Posterior cingulate gyrus (tissue), 11 donors: ENCODE measurements at regions not wholly inside any gene's neighbourhood (a gene's known extent, or its start where the extent isn't known, plus 50 kb on each side); places are given as distances from the start of the nearest gene placed in this dataset.
"Not testable (repeated sequence)": the region's sequence is repeated elsewhere in the genome, so short reads cannot be mapped to it uniquely, and the experiment has no call there.

ENCODE experiments used
- DNase-seq, 10 donors: peaks; one replicate each; pipeline versions ENCODE4 v3.0.0 to v3.0.0-alpha.2; 2020 to 2021; ENCODE audit warnings: mixed read lengths in 3 of 10
- intact Hi-C: fragments of 100-400 bp; cut with DNase I; formaldehyde crosslinking; loops from one replicate; pipeline ENCODE4 v1.15.1; 2023

DNA sequence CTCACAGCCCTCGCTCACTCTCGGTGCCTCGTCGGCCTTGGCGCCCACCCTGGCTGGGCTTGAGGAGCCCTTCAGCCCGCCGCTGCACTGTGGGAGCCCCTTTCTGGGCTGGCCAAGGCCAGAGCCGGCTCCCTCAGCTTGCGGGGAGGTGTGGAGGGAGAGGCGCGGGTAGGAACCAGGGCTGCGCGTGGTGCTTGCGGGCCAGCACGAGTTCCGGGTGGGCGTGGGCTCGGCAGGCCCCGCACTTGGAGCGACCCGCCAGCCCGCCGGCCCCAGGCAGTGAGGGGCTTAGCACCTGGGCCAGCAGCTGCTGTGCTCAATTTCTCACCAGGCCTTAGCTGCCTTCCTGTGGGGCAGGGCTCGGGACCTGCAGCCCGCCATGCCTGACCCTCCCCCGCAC is 202.4 kb upstream of the PRSS16 start:
- peak in 1 of 10 donors; percentile 65 for DNase-seq
- intact Hi-C loops: not testable (repeated sequence)

- intact Hi-C loops, DNase-seq: not testable (repeated sequence)
Observed at GRCh38 chr6:27047725-27048124, 199.8 kb upstream of the PRSS16 start.

GRCh38 chr6:27049863-27050781 is 197.4 kb upstream of the PRSS16 start:
- intact Hi-C loops: no loop called here
- DNase-seq: peak in 2 of 10 donors; percentile 39 to 71

DNA sequence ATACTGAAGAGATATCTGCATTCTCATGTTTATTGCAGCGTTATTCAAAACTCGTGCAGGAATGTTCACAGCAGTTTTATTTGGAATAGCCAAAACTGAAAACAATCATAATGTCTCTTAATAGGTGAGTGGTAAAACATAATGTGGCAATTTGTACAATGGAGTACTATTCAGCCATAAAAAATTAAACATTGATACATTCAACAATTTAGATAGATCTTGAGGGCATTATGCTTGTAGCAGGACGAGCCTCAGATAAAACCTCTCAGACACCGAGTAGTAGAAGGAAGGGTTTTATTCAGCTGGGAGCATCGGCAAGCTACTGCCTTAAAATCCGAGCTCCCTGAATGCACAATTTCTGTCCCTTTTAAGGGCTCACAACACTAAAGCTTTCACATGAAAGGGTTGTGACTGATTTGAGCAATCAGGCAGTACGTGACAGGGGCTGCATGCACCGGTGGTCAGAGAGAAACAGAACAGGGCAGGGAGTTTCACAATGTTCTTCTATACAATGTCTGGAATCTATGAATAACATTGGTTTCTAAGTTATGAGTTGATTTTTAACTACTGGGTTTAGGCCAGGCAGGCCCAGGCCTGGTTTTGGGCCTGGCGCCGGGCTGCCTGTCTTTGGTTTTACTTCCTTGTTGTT is 195.3 kb upstream of the PRSS16 start:
- intact Hi-C loops, DNase-seq: not testable (repeated sequence)

GRCh38 chr6:27052731-27053082 is 194.8 kb upstream of the PRSS16 start:
- DNase-seq: no peak
- intact Hi-C loops: no loop called here

- intact Hi-C loops: no loop called here
- no peak for DNase-seq
Observed at GRCh38 chr6:27053738-27054137, 193.8 kb upstream of the PRSS16 start.

DNA sequence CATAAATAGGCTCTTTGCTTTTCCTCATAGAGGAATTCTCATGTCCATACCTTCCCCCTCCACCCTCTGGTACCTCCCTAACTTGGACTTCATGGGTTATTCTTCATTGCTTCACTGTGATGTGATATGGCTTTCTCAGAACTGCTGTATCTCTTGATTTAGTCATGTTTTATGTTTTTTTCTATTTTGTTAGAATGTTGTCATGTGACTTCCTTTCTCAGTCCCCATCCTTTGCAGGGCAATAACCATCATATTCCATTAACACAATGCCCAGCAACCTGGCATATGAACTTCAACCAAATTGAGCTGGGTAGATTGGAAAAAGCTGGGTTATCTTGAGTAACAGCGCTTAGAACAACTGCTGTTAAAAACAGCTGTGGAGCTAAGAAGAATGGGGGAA is 190.9 kb upstream of the PRSS16 start:
- DNase-seq: no peak
- intact Hi-C loops: no loop called here

DNA sequence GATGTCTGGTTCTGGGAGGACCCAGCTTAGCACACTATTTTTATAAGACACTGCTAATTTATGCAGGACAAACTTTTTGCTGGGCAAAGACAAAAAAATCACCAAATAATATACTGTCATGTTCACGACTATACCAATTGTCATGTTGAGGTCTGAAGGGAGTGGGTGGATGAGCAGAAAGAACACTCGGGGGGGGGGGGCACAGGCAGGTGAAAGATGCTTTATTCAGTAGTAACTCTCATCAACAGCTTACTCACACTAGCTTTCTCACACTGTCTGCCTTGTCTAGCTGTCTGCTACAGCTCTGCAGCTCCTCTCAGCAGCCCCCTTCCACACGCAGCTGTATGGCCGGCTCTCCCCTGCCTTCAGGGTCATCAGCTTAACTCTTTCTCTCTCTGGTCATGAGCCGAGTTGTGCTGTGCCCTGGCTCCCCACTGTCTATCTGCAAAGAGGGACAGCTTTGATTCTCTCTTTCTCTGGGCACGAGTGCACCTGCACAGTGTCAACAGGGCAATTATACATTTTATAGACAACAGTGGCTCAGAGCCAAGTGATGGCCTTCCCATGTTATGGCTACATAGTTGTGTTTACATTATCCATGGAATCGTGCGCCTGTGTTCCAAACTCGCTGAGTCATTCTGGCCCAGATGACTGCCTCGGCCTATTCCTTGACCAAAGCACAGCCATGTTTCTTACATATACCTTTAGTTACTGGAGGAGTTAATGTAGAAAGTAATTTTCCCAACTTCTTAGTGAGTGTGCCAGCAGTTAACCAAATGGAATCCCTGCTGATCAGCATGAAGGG is 187.7 kb upstream of the PRSS16 start:
- DNase-seq: peak in 1 of 10 donors; percentile 37
- intact Hi-C loops: no loop called here

DNA sequence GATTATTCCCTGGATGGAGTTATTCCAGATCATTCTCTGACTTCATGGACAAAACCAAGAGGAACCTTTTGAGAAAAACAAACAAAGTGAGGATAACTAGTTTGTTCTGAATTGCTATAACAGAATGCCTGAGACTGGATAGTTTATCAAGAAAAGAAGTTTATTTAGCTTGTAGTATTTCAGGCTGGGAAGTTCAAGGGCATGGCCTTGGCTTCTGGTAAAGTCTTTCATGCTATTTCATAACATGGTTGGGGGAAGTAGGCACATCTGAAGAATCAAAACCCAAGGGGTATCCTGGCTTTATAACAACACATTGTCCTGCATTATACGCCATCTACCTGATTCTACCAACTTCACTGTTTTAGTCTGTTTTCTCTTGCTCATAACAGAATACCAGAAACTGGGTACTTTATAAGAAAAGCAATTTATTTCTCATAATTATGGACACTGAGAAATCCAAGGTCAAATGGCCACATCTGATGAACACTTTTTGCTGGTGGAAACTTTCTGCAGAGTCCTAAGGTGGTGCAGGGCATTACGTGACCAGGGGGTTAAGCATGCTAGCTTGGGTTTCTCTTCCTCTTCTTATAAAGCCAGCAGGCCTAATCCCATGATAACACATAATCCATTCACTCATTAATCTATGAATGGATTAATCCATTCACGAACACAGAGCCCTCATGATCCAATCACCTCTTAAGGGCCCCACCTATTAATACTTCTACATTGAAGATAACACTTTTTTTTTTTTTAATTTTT is 186.1 kb upstream of the PRSS16 start:
- intact Hi-C loops: no loop called here
- no peak for DNase-seq

- intact Hi-C loops: no loop called here
- no peak for DNase-seq
Observed at GRCh38 chr6:27062755-27063154, 184.7 kb upstream of the PRSS16 start.

DNA sequence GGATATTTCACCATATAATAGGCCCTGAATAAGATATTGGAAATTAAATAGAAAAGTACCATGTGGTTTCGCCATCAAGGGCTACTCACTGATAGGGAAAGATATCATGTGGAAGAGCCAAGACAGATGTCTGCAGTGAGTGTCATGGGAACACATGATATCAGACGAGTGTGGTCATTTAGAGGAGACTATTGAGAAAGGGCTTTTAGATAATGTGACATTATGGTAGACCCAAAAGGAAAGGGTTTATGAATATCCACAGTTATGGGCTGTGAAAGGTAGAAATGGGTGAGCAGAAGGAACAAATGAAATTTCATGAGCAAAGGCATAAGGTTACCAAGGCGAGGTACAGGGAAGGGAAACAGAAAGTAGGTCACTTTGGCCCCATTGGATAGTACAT is 182.3 kb upstream of the PRSS16 start:
- DNase-seq: no peak
- intact Hi-C loops: no loop called here

GRCh38 chr6:27066381-27066780 is 181.1 kb upstream of the PRSS16 start:
- intact Hi-C loops: no loop called here
- DNase-seq: no peak

DNA sequence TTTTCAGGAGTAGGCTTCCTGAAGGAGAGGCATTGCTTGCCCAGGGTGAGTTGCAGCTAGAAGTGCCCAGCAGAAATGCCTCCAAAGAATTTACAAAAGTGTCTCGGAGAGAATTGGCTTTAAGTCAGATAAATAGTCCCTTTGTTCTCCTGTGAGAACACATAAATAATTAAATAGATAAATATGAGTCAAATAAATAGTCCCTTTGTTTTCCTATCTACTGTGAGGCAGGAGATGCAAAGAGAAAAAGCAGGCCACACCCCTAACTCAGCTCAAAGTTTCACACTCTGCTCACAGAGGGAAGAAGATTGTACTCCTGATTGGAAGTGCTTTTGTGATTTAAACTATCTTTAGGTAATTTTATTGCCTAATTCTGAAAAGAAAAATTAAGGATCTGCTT is 180.7 kb upstream of the PRSS16 start:
- intact Hi-C loops: no loop called here
- no peak for DNase-seq

GRCh38 chr6:27073441-27073840 is 174.1 kb upstream of the PRSS16 start:
- no peak for DNase-seq
- intact Hi-C loops: loop anchor here (10.0 kb wide), 1 partner anchor 729 kb away; no protein-coding TSS in a partner anchor

GRCh38 chr6:27076116-27076515 is 171.4 kb upstream of the PRSS16 start:
- DNase-seq: no peak
- intact Hi-C loops: loop anchor here (10.0 kb wide), 1 partner anchor 731 kb away; no protein-coding TSS in a partner anchor

DNA sequence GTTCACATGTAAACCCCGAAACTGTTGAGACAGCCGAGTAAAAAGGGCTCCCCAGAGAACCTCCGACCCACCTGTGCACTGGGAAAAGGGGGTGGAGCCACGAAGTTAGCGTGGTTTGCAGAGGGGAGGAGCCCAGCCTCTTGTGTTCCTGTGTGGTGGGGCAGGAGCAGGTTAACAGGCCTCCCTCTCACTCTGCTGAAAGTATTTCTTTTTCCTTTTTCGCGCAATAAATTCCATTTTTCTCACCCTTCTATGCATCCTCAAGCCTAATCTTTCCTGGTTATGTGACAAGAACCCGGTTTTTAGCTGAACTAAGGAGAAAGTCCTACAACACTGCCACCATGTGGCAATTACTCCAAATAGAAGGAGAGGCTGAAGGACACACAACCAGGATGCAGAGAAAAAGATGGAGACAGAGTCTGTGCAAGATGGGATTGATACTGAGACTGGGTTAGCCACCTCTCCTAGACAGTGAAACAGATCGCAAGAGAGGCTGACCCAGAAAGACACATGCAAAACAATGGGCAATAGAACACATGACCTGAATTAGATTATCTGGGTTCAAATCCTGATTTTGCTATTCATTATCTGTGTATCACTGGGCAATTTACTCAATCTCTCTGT is 168.7 kb upstream of the PRSS16 start:
- intact Hi-C loops: loop anchor here (1.0 to 10.0 kb wide), 2 partner anchors 472 to 734 kb away; no protein-coding TSS in a partner anchor
- peak in 4 of 10 donors; percentile 27 to 65 (median 36) for DNase-seq

DNA sequence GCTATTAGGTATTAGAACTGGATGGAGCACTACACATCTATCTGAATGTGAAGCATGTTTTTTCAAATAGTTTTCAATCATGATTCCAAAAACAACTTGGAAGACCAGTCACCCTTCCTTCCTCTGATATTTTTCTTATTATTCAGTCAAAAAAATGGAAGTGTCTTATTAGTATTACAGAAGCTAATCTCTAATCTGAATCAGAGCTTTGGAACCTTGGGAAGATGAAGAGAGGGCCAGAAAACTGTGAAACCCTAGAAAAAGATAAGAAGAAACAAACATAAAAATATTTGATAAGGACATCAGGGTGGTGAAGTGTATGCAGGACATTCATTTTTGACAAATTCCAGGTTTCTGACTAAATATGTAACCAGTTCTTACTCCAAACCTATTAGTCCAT is 166.3 kb upstream of the PRSS16 start:
- intact Hi-C loops: no loop called here
- DNase-seq: no peak

DNA sequence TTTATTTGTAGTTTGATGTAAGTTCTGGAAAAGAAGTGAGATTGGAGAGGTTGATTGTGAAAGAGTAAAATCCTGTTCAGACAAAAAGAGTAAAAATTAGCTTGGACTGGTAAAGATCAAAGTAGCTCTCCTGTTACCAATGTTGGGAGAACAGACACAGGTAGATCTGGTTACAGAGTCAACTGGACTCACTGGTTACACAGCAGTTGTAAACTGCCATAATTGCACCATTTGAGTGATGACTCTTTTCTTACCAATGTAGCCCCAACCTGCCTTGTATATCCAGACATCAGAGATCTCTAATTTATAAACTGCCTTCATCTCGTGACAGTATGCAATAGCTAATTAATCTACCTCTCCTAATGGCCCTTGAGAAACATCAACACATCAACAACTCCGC is 165.6 kb upstream of the PRSS16 start:
- intact Hi-C loops: no loop called here
- DNase-seq: no peak

- DNase-seq: no peak
- intact Hi-C loops: no loop called here
Observed at GRCh38 chr6:27088068-27088467, 159.4 kb upstream of the PRSS16 start.
